HG02884 (cell line): ENCODE measurements at regions not wholly inside any gene's neighbourhood (a gene's known extent, or its start where the extent isn't known, plus 50 kb on each side); places are given as distances from the start of the nearest gene placed in this dataset.

Experiments
- ATAC-seq: cut with Tn5 transposase; IDR thresholded peaks from one replicate; pipeline ENCODE4 v1.9.1; 2021; ENCODE audit warnings: mild to moderate bottlenecking, moderate library complexity; ENCODE audit not compliant: unreplicated experiment

DNA sequence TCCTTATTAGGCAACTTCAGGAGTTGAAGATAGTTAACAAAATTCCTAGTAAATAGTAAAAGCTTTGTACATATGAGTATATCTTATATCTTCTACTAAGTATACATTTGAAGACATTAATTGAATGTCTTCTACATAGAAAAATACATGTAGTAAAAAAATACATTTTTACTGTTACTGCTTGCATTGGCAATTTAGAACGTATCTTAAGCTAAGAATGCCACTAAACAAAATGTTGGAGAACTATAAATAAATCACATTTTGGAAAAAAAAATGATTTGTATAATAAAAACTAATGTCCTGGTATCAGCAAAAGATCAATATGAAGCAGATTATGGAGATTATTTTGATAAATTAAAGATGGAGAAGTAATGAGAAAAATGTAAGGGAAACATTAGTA is 434.2 kb upstream of the SLC8A1 start:
- ATAC-seq = no peak

DNA sequence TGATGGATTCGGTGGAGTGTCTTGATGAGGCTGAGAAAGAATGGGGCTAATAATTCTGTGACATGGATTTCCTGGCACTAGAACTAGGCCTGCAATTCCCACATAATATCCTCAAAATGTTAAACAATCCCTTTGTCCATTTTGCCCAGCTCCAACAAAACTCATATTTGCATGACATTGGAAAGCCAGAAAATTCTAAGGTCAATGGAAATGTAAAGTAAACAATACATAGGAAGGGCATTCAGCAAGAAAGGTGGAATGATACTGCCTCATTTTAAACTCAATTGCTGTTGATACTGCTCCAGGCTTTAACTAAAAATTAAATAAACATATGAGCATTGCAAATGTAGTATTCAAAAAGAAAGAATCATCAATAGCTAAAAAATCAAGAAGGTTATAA is 434.8 kb upstream of the SLC8A1 start:
- ATAC-seq = no peak

DNA sequence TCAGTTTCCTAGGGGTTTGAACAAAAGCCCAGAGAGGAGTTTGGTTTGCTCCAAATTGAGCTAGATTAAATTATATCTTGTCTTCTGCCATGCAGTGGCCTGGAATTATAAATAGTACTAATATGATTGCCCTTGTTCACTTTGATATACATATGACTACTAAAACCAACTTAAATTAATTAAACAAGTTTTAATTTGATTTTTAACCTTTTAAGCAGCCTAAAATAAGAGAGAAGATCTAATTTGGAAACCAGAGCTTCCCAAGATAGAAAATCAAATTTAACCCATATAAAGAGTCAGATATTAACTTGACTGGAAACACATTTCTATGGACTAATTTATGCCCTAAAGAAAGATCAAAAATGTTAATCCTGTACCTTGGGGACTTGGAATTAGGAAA is 444.5 kb upstream of the SLC8A1 start:
- no peak for ATAC-seq

DNA sequence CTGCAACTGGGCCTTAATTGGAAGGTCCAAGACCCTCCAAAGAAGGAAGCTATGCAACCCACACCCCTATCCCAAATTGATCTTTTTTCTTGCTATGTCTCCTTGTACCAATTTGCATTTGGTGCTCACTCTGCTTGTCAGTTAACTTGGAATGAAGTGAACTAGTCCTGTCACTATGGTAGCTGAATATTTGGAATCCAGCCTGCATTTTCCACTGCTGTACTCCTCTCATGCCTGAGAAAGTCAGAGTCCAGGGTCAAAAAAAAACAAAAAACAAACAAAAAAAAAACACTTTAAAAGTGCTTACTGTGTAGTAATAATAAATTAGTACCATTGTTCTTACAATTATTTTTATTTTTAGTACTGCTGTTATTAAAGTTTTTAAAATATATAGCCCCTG is 462.8 kb upstream of the SLC8A1 start:
- no peak for ATAC-seq

DNA sequence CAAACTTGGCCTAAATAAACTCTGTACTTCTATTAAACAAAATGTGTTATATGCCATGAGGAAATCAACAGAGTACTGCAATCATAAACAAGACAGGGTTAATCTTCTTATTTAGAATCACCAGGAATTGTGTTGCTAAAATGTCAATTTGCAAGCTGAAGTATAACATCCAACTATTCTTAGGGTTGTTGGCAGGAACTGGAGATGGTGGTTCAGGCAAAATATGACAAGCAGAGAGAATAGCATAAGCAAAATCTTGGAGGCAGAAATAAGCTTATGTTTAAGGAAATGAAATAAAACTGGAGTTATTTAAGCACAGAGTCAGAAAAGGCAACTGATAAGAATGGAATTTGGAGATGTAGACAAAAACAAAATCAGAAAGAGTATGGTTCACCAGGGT is 463.8 kb upstream of the SLC8A1 start:
- no peak for ATAC-seq

DNA sequence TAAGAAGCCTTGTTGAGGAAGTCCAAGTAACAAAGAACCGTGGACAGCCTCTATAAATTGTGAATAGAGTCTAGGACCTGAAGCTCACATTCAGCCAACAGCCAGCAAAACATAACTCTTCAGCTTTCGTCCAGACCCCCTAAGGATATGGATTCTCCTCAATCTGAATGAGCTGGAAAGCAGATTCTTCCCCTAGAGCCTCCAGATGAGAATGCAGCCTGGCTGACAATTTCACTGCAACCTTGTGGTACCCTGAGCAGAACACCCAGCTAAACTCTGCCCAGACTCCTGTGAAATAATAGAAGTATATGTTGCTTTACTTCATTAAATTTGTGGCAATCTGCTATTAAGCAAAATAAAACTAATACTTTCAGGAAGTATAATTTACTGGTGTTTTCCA is 483.5 kb upstream of the SLC8A1 start:
- ATAC-seq = no peak

DNA sequence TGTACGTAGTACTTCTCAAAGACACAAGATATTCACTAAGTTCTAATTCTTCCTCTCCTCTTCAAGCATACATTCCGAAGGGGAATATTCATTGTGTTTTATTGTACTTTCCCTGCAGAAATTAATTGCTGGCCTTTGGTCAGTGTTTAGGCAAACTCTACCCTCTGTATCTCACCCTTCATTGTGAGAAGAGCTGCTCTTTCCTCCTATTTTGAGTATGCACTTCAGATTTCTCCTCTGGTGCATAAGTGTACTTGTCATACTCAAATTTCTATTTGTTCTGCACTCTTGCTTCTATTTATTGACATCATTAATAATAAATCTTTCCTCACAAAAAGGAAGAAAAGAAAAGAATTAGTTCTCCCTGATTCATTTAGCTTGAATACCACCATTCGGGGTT is 485.4 kb upstream of the SLC8A1 start:
- no peak for ATAC-seq

DNA sequence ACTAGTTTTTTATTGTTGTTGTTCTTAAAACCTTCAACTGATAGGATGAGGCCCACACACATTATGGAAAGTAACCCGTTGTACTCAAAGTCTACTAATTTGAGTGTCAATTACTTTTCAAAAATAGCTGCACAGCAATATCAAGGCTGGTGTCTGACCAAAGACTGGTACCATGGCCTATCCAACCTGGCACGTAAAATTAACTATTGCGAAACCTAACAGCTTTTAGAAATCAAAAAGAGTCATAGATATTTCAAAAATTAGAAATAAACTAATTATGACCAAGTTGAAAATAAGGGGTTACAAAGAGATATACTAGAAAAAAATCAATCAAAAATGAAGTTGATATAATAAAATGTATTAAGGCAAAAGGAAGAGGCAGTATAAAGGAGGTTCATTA is 501.5 kb upstream of the SLC8A1 start:
- ATAC-seq = no peak

DNA sequence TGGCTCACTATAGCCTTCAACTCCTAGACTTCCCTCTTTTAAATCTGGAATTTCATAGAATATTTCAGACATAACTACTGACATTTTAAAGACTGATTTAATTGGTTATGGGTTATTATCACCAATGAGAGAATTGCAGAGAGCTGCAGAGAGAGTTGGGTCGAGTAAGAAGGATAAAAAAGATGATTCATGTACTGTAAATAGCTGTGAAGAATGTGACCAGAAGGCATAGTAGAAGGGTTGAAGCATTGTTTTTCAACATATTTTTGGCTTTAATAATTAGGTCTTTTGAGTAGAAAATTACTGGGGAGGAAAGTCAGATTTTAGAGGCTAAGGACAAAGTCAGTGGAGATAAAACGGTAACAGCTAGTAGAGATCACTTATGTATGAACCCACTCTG is 503.2 kb upstream of the SLC8A1 start:
- no peak for ATAC-seq

DNA sequence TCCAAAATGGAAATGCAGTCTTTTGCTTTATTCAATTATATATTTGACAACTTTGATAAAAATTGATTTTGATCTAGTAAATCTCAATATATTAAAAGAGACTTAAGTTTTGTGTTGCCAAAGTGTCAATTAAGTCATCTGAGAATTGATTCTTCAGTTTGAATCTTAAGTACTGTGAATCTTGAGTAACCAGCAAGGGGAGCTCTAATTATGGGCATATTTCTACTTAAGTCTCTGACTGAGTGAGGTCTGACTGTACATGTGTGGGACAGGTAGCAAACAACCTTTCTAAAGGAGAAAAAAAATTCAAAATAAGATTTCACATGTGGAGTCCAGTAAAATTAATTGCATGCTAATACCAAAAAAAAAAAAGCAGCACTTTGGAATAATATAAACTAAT is 503.7 kb upstream of the SLC8A1 start:
- no peak for ATAC-seq

DNA sequence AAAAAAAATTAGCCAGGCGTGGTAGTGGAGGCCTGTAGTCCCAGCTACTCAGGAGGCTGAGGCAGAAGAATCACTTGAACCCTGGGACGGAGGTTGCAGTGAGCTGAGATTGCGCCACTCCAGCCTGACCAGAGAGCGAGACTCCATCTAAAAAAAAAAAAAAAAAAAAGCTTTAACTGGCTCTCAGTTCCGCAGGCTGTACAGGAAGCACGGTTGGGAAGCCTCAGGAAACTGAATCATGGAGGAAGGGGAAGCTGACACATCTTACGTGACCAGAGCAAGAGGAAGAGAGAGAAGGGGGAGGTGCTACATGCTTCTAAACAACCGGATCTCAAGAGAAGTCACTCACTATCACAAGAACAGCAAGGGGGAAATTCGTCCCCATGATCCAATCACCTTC is 505.6 kb upstream of the SLC8A1 start:
- no peak for ATAC-seq

DNA sequence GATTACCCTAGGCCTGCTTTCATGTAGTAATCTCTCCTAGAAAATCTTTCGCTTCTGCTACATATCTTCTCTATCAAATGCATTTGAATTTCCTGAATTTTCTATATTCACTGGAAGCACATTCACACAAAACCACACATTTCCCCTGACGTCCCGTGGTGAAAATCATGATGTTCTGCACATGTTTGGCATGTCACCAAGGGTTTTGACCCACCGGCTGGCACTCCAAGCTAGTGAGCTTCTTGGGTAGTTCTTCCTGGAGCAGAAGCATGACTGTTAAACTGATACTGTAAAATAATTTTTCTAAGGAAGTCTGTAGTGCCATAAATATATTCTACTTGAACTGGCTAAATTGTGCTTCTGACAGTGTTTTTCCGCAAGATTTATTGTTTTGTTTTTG is 510.1 kb upstream of the SLC8A1 start:
- no peak for ATAC-seq

DNA sequence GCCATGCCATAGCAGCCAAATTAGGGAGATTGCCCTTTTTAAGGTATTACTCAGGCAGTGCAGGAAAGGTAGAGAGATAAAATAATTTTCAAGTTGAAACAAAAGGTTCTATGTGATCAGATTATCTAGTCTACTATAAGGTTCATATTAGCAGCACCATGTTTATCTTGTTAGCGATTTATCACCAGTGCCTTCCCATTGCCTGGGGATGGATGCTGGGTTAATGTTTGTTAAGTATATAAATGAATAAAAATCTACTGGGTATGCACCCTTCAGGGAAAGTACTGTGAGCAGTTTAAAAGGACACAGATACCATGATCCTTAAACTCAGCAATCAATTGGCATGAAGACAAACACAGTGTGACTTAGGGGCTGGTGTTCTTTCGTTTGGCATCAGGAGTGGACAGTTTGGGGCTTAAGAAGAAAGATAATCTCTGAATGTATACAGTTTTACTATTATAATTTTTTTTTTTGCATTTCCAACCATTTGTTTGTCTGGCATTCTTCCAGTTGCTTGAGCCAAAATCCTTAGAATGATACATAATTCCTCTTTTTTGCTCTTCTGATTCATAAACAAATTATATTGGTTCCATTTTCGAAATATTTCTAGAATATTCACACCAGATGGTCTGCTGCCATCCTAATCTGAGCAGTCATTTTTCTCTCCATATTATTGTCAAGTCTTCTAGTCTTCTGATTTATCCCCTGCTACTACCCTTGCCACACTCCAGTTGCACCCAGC is 512.8 kb upstream of the SLC8A1 start:
- ATAC-seq = no peak

DNA sequence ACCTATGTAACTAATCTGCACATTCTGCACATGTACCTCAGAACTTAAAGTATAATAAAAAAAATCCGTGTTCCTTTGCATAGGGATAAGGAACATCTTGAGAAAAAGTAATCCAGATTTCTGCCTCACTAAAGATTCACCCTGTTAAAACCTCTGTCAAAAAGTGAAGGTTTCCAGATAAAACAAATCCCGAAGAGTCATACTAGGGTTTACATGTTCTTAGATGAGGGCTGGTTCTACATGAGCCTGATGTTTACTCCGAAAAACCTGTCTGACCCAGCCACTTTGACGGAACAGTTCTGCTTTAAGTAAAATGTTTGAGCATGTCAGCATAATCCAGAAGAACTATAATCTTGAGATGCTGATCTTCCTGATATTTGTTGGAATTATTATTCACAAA is 515.6 kb upstream of the SLC8A1 start:
- ATAC-seq = no peak

DNA sequence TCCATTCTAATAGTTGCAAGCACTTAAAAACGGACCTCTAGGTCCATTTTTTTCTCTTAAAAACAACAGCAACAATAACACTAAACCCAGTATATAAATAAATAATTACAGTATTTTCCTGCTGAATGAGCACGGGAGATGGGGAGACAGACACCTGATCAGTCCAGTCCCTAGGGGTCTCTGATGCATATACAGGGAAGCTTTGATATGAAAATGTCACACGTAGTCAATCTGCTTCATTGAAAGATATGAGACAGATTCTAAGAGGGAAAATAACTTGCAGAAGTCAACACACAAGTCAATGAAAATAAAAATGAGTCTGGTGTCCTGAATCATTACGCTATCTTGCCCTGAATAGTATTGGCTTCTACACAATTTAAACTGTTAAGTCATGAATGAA is 523.3 kb upstream of the SLC8A1 start:
- no peak for ATAC-seq

DNA sequence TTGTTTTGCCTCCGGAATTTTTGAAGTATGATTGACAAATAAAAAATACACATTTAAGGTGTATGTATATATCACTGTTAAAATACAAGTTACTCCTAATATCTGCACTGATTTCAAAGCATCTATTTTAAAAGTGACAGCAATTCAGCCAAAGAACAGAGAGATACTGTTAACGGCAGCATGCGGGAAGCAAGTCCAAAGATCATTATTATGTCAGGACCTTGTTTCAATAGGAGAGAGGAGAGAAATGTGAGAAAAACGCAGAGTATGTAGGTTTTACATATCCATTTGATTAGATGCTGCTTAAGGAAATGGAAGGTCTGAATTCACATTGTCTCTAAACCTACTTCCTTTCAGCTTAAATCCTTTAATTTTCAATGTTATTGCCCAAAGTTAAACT is 545.5 kb upstream of the SLC8A1 start:
- no peak for ATAC-seq

DNA sequence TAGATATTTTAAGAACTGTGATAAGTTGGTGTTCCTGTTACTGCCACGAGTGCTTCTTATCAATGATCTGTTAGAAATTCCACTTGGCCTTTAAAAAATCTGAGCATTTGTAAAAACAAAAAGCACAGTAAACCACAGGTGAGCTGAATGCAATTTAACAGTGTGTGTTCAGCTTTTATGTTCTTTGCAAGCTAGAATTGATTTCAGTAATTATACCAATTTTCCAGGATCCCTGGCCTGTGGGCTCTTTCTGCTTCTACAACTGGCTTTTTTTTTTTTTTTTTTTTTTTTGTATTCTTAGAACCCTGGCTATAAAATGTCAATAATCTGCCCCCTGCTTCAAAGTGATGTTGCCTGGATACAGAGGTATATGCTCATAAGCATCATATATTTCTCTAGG is 548.5 kb upstream of the SLC8A1 start:
- ATAC-seq = no peak

DNA sequence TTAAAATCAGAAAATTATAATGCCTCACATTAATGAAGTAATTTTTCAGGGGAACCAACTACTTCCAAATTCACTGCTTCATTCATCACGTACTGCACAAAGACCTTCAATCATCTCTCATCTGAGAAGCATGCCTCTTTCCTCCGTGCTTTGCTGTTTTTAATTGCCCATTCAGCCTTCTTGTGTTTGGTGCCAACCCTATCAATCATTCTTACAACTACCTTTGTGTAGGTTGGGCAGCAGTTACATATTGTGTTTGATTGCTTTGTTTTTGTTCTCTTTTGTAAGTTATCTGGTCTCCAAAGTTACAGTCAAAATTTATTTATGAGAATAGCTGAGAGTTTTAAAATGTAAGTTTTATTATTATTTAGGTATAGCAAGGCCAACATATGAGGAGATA is 549.0 kb upstream of the SLC8A1 start:
- ATAC-seq = no peak

DNA sequence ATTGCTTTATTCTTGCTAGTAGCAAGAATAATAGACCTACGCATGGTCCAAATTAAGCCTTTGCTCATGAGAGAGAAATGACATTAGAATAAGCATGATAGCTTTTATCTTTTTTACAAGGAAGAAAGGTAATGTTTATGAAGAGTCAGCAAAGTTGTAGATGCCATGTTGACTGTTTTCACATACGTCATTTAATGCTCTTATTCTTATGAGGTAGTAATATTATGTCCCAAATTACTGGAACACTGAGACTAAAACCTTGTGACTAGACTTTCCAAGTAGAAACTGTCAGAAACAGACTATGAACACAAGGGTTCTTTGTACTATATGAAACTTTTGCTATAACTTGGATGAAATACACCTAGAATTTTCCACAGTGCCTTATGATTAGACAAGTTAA is 552.8 kb upstream of the SLC8A1 start:
- no peak for ATAC-seq

DNA sequence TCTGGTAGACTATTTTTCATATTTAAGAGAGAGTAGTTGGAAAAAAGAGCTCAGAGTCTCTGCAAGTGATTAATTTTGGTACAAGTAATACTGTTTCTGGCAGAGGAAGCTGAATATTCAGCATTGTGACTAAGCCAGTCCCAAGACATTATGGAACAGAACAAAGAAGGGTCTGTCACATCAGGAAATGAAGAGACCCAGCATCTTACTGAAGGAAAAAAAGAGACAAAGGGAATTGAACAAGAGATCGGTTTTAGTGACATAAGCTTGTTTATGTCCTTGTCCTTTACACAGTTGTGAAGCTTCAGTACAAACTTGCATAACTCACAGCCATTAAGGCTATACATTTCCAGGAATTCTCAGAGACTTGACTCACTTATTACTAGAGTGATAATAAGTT is 568.5 kb upstream of the SLC8A1 start:
- ATAC-seq = no peak

DNA sequence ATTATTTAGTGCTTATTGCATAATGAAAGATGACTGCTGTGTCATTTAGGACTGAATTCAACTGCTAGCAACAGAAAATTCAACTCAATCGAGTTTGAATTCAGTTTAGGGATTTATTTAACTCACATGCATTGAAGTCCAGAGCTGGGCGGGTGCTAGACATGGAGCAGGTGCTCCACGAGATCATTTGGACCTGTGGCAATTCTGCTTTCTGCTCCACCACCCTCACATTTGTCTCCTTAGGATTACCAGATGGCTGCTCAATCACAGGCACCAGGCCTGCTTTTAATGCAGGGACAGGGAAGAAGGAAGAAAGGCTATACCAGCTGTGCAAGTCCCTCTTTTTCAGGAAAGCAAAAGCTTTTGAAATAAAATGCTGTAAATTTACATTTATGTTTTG is 572.9 kb upstream of the SLC8A1 start:
- ATAC-seq = no peak

DNA sequence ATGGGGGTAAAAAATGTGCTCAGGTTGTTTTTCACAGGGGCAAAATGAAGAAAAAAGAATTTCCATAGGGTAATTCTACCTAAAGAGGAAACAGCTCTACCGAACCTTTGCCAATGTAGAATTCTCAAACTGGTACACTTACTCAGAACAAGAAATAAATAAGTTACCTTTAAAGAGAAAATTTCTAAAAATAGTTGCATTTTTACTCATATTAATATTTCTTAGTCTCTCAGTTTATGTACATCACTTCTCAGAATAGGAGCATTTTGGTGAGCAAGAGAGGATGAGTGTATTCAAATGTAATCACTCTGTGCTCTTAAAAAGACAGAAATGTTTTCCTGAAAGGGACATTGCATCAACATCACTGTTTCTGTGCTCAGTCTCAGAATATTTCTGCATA is 574.7 kb upstream of the SLC8A1 start:
- peak; percentile 70 for ATAC-seq

DNA sequence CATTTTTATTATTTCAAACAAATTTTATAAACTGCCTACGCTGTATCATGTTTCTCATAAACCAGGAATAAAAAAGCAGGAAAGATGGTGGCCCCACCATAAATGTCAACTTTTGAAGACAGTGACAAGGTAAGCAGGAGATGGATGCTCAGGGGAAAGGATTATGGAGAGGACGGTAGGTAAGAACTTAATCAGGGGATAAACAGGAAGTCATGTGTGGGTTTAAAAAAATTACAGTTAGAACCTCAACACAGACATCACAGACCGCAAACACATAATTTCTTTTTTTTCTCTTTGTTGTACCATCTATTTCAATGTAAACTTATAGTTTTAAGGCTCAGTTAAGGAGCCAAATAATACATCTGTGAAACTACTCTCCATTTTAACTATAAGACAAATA is 575.2 kb upstream of the SLC8A1 start:
- ATAC-seq = no peak

DNA sequence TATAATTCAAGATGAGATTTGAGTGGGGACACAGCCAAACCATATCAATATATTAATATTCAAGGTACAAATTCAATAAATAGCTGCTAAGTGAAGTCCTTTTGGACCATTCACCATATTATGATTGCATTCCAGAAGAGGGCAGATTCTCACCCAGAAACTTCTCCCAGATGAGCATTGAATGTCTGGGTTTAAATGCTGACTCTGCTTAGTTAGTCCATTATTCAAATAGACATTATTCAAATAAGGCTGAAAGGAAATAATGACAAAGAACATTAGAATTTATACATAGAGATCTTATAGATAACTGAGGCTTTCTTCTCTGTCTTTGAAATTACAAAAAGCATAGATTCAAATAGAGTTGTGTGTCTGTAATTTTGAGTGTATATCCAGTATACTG is 579.4 kb upstream of the SLC8A1 start:
- ATAC-seq = no peak
